Upper lobe of right lung (tissue), 1 donor: ENCODE measurements at regions not wholly inside any gene's neighbourhood (a gene's known extent, or its start where the extent isn't known, plus 50 kb on each side); places are given as distances from the start of the nearest gene placed in this dataset.
"Not testable (repeated sequence)": the region's sequence is repeated elsewhere in the genome, so short reads cannot be mapped to it uniquely, and the experiment has no call there.

Experiments
- ATAC-seq: fragments of 200-7000 bp; cut with Tn5 transposase; one replicate; pipeline ENCODE4 v1.9.1; 2020; ENCODE audit warnings: mild to moderate bottlenecking, moderate library complexity
- DNase-seq: peaks from one replicate; pipeline ENCODE4 v3.0.0-alpha.2; 2020
- H3K27ac ChIP-seq: fragments of 200-600 bp; one replicate; pipeline ENCODE4 v1.8.0; 2022
- H3K27me3 ChIP-seq: fragments of 200-600 bp; one replicate; pipeline ENCODE4 v1.8.0; 2022; ENCODE audit warnings: mild to moderate bottlenecking
- H3K36me3 ChIP-seq: fragments of 200-600 bp; one replicate; pipeline ENCODE4 v1.8.0; 2022
- H3K4me1 ChIP-seq: fragments of 200-600 bp; one replicate; pipeline ENCODE4 v1.8.0; 2022
- H3K4me3 ChIP-seq: fragments of 200-600 bp; one replicate; pipeline ENCODE4 v1.8.0; 2022; ENCODE audit warnings: mild to moderate bottlenecking
- H3K9me3 ChIP-seq: fragments of 200-600 bp; one replicate; pipeline ENCODE4 v1.8.0; 2022
- CTCF ChIP-seq: fragments of 200-600 bp; IDR thresholded peaks from one replicate; pipeline ENCODE4 v1.8.0; 2022; ENCODE audit warnings: antibody characterized with exemption
- intact Hi-C: fragments of 100-400 bp; cut with DNase I; formaldehyde crosslinking; loops from one replicate; pipeline ENCODE4 v1.11.0; 2022
- donor health status: DM: no; HTN: yes; CAD: no; lungs with severe emphysema.

DNA sequence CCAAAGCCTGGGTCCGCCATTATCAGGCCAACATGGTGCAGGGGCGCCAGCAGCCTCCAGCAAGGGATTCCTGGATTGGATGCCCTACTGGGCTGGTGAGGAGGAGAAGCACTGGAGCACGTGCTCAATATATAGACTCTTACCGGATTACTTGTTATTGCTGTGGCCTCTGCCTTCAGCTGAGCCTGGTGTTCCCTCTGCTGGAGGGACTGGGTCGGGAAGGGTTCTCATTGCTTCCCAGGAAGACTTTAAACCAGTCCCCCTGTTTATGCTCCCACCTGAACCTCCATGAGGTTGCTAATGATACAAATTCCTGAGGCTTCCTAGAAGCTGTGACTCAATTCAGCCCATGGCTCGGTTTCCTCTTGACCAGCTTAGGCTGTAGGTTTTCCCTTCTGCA lies 186.7 kb upstream of the ARID1B start:
- intact Hi-C loops: no loop called here
- no peak for ATAC-seq

GRCh38 chr6:156589281-156589680 lies 187.9 kb upstream of the ARID1B start:
- H3K4me1 ChIP-seq: no peaks in the 10 kb centered on the region
- H3K36me3 ChIP-seq: no peaks in the 10 kb centered on the region
- ATAC-seq (no peak), DNase-seq (no peak)
- intact Hi-C loops: no loop called here
- no peaks in the 10 kb centered on the region for H3K9me3 ChIP-seq
- TF ChIP-seq CTCF: no peak
- no peak overlapping the region for H3K27ac ChIP-seq
- H3K4me3 ChIP-seq: no peak overlapping the region
- H3K27me3 ChIP-seq: no peaks in the 10 kb centered on the region

More for the DNA sequence above, 186.7 kb upstream of the ARID1B start:
- no peak for DNase-seq
- Histone ChIP-seq H3K27me3 (no peaks in the 10 kb centered on the region), H3K4me1 (no peaks in the 10 kb centered on the region), H3K27ac (no peak overlapping the region), H3K4me3 (no peak overlapping the region), H3K36me3 (no peaks in the 10 kb centered on the region), H3K9me3 (no peaks in the 10 kb centered on the region)
- TF ChIP-seq CTCF: no peak

GRCh38 chr6:156587751-156588301 lies 189.4 kb upstream of the ARID1B start:
- Histone ChIP-seq H3K27ac (no peak overlapping the region), H3K36me3 (no peaks in the 10 kb centered on the region), H3K9me3 (no peaks in the 10 kb centered on the region), H3K27me3 (no peaks in the 10 kb centered on the region), H3K4me1 (no peaks in the 10 kb centered on the region), H3K4me3 (no peak overlapping the region)
- DNase-seq (no peak), ATAC-seq (no peak)
- intact Hi-C loops: no loop called here
- no peak for TF ChIP-seq CTCF

GRCh38 chr6:156587071-156587470 lies 190.1 kb upstream of the ARID1B start:
- no peaks in the 10 kb centered on the region for H3K27me3 ChIP-seq
- H3K9me3 ChIP-seq: no peaks in the 10 kb centered on the region
- TF ChIP-seq CTCF: no peak
- DNase-seq (no peak), ATAC-seq (no peak)
- H3K4me3 ChIP-seq: no peak overlapping the region
- no peaks in the 10 kb centered on the region for H3K36me3 ChIP-seq
- no peaks in the 10 kb centered on the region for H3K4me1 ChIP-seq
- no peak overlapping the region for H3K27ac ChIP-seq
- intact Hi-C loops: no loop called here

GRCh38 chr6:156585859-156586258 lies 191.3 kb upstream of the ARID1B start:
- intact Hi-C loops: no loop called here
- Histone ChIP-seq H3K4me1 (no peaks in the 10 kb centered on the region), H3K27ac (no peak overlapping the region), H3K9me3 (no peaks in the 10 kb centered on the region), H3K4me3 (no peak overlapping the region), H3K36me3 (no peaks in the 10 kb centered on the region), H3K27me3 (no peaks in the 10 kb centered on the region)
- ATAC-seq (no peak), DNase-seq (no peak)
- TF ChIP-seq CTCF: no peak

DNA sequence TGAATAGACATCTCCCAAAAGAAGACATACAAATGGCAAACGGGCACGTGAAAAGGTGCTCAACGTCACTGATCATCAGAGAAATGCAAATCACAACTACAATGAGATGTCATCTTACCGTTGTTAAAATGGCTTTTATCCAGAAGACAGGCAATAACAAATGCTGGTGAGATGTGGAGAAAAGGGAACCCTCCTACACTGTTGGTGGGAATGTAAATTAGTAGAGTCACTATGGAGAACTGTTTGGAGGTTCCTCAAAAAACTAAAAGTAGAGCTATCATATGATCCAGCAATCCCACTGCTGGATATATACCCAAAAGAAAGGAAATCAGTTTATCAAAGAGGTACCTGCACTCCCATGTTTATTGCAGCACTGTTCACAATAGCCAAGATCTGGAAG lies 193.1 kb upstream of the ARID1B start:
- H3K4me1 ChIP-seq, intact Hi-C loops, DNase-seq, H3K4me3 ChIP-seq, H3K27ac ChIP-seq, H3K36me3 ChIP-seq, H3K27me3 ChIP-seq, ATAC-seq, H3K9me3 ChIP-seq: not testable (repeated sequence)
